B cell (primary cell): ENCODE measurements at regions not wholly inside any gene's neighbourhood (a gene's known extent, or its start where the extent isn't known, plus 50 kb on each side); places are given as distances from the start of the nearest gene placed in this dataset.

ENCODE experiments used
- ATAC-seq: fragments of 200-7000 bp; cut with Tn5 transposase; one replicate; pipeline ENCODE4 v1.10.0; 2021; ENCODE audit warnings: low read depth, mild to moderate bottlenecking, moderate number of reproducible peaks, moderate library complexity
- CTCF ChIA-PET: fragments of 350-600 bp; sonication (Branson Sonifier 250); formaldehyde crosslinking; loops from one replicate; lab custom pipeline; 2021; ENCODE audit warnings: antibody characterized with exemption, inconsistent platforms; lab: Charles Lee
- POLR2A ChIA-PET: fragments of 350-600 bp; sonication (Branson Sonifier 250); formaldehyde crosslinking; loops from one replicate; lab custom pipeline; 2021; ENCODE audit warnings: antibody characterized with exemption; lab: Charles Lee
- DNase-seq: peaks from one replicate; pipeline ENCODE4 v3.0.0; 2013
- H2AFZ ChIP-seq: 2 replicates; pipeline ENCODE4 v1.6.1; 2012; ENCODE audit warnings: mild to moderate bottlenecking, low read depth, low read length; ENCODE audit not compliant: insufficient read depth, poor library complexity, severe bottlenecking
- H3K27ac ChIP-seq, 2 donors: 1 replicate in 1 of 2; 2 replicates in 1 of 2; pipeline ENCODE4 v1.5.1; 2012 to 2013; ENCODE audit warnings: low read length in 2 of 2, mild to moderate bottlenecking in 2 of 2, moderate library complexity in 1 of 2
- H3K27me3 ChIP-seq, 4 experiments: fragments of 200-600 bp in 1 of 4; sonication (generic) in 1 of 4; replicated peaks in 1 of 4; 1 replicate in 2 of 4; 2 replicates in 2 of 4; pipeline versions ENCODE4 v1.6.1 to v1.7.0; 2013 to 2016; ENCODE audit warnings: low read length in 3 of 4, mild to moderate bottlenecking in 2 of 4, mixed read lengths in 1 of 4, moderate library complexity in 1 of 4; ENCODE audit not compliant: insufficient read depth in 4 of 4, control insufficient read depth in 3 of 4; ENCODE audit errors: control extremely low read depth in 1 of 4
- H3K36me3 ChIP-seq, 2 experiments: replicated peaks in 1 of 2; 1 replicate in 1 of 2; 2 replicates in 1 of 2; pipeline versions ENCODE4 v1.6.1 to v1.7.1; 2013; ENCODE audit warnings: low read length in 1 of 2; ENCODE audit not compliant: insufficient read depth in 2 of 2, control insufficient read depth in 1 of 2; ENCODE audit errors: control extremely low read depth in 1 of 2, extremely low read depth in 1 of 2
- H3K4me1 ChIP-seq, 2 donors: fragments of 200-600 bp in 1 of 2; sonication (generic) in 1 of 2; 1 replicate in 1 of 2; 2 replicates in 1 of 2; pipeline versions ENCODE4 v1.5.1 to v1.6.1; 2013 to 2017; ENCODE audit warnings: low read length in 2 of 2; ENCODE audit not compliant: control insufficient read depth in 2 of 2, insufficient read depth in 2 of 2
- H3K4me2 ChIP-seq: replicated peaks from 2 replicates; pipeline ENCODE3; 2012; ENCODE audit warnings: mild to moderate bottlenecking, low read depth, low read length; ENCODE audit not compliant: poor library complexity, severe bottlenecking
- H3K4me3 ChIP-seq, 5 experiments: fragments of 200-600 bp in 1 of 5; sonication (generic) in 1 of 5; 1 replicate in 3 of 5; 2 replicates in 2 of 5; pipeline versions ENCODE4 v1.5.1 to v1.7.0; 2011 to 2016; ENCODE audit warnings: low read length in 4 of 5, mild to moderate bottlenecking in 4 of 5, low read depth in 2 of 5, control low read depth in 1 of 5, moderate library complexity in 1 of 5; ENCODE audit not compliant: insufficient read depth in 1 of 5; ENCODE audit errors: control extremely low read depth in 1 of 5, extremely low read depth in 1 of 5
- H3K79me2 ChIP-seq: fragments of 200-600 bp; sonication (generic); one replicate; pipeline ENCODE4 v1.6.0; 2016; ENCODE audit warnings: low read length; ENCODE audit not compliant: control insufficient read depth, insufficient read depth
- H3K9ac ChIP-seq: fragments of 200-600 bp; sonication (generic); 2 replicates; pipeline ENCODE4 v1.6.1; 2017; ENCODE audit warnings: mild to moderate bottlenecking, low read length, moderate library complexity
- H3K9me3 ChIP-seq, 3 donors: one replicate each; pipeline versions ENCODE4 v1.6.1 to v1.7.1; 2013; ENCODE audit warnings: low read length in 2 of 3; ENCODE audit not compliant: control insufficient read depth in 2 of 3, insufficient read depth in 1 of 3; ENCODE audit errors: control extremely low read depth in 1 of 3
- H4K20me1 ChIP-seq: 2 replicates; pipeline ENCODE4 v1.6.0; 2012; ENCODE audit warnings: mild to moderate bottlenecking, low read length; ENCODE audit not compliant: insufficient read depth, control insufficient read depth, poor library complexity, severe bottlenecking
- H3K27ac Mint-ChIP-seq: one replicate; pipeline ENCODE4 v1.8.0; 2021; ENCODE audit warnings: mixed read lengths
- H3K27me3 Mint-ChIP-seq: one replicate; pipeline ENCODE4 v1.8.0; 2021; ENCODE audit warnings: mixed read lengths
- H3K4me1 Mint-ChIP-seq: one replicate; pipeline ENCODE4 v1.8.0; 2021; ENCODE audit warnings: mixed read lengths
- H3K4me3 Mint-ChIP-seq: one replicate; pipeline ENCODE4 v1.8.0; 2021; ENCODE audit warnings: mixed read lengths
- H3K9me3 Mint-ChIP-seq: one replicate; pipeline ENCODE4 v1.8.0; 2022; ENCODE audit warnings: mixed read lengths; ENCODE audit not compliant: insufficient read depth
- CTCF ChIP-seq: fragments of 200-600 bp; IDR thresholded peaks from one replicate; pipeline ENCODE4 v1.8.0; 2022; ENCODE audit warnings: antibody characterized with exemption, mild to moderate bottlenecking
- EZH2 ChIP-seq: IDR thresholded peaks from 2 replicates; pipeline ENCODE4 v1.6.1; 2012; ENCODE audit warnings: borderline replicate concordance, low read depth, mild to moderate bottlenecking, moderate library complexity, low read length; ENCODE audit not compliant: insufficient read depth, poor library complexity, severe bottlenecking
- WGBS: methylation state at CpG from one replicate; pipeline ENCODE4 v1.1.5; 2013; ENCODE audit warnings: missing lambda C conversion rate; ENCODE audit not compliant: insufficient coverage; 5-methylcytosine and 5-hydroxymethylcytosine counted together
- intact Hi-C: fragments of 100-400 bp; cut with micrococcal nuclease; formaldehyde crosslinking; loops from one replicate; pipeline ENCODE4 v1.10.0; 2022

DNA sequence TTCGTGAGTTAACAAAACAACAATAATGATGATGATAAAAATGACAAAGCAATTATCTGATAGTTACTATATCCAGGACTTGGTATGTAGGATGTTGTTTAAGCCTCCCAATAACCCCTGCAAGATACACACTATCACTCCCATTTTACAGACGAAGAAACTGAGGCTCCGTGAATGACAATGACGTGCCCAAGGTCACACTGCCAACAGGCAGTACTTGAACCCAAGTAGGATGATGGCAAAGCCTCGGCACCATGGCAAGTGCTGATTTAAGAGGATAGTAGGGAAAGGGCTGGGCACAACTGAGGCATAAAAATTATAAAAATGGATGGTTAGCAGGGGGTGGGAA is 226.8 kb upstream of the LHX5 start:
- H3K4me1 Mint-ChIP-seq: no peaks in the 10 kb centered on the region
- TF ChIP-seq EZH2: no peak
- no peak for TF ChIP-seq CTCF
- H3K27me3 Mint-ChIP-seq: peaks cover 29% of the 10 kb centered on the region
- Histone ChIP-seq H4K20me1 (no peaks in the 10 kb centered on the region), H3K4me2 (no peak overlapping the region), H3K4me1 (no peaks in the 10 kb centered on the region), H3K27me3 (peaks cover 0 to 9% (median 2%) of the 10 kb centered on the region in 4 experiments), H3K9ac (no peak overlapping the region), H3K79me2 (no peaks in the 10 kb centered on the region), H3K4me3 (no peak overlapping the region), H3K36me3 (no peaks in the 10 kb centered on the region), H2AFZ (no peak overlapping the region), H3K27ac (no peak overlapping the region), H3K9me3 (peaks cover 0 to 13% (median 0%) of the 10 kb centered on the region in 3 donors)
- intact Hi-C loops: no loop called here
- WGBS: no CpG with 5 or more reads among the region's 5 CpGs
- H3K4me3 Mint-ChIP-seq: no peak overlapping the region
- H3K9me3 Mint-ChIP-seq: no peaks in the 10 kb centered on the region
- DNase-seq (no peak), ATAC-seq (no peak)
- CTCF ChIA-PET: no interaction called here
- no peak overlapping the region for H3K27ac Mint-ChIP-seq
- POLR2A ChIA-PET: no interaction called here

DNA sequence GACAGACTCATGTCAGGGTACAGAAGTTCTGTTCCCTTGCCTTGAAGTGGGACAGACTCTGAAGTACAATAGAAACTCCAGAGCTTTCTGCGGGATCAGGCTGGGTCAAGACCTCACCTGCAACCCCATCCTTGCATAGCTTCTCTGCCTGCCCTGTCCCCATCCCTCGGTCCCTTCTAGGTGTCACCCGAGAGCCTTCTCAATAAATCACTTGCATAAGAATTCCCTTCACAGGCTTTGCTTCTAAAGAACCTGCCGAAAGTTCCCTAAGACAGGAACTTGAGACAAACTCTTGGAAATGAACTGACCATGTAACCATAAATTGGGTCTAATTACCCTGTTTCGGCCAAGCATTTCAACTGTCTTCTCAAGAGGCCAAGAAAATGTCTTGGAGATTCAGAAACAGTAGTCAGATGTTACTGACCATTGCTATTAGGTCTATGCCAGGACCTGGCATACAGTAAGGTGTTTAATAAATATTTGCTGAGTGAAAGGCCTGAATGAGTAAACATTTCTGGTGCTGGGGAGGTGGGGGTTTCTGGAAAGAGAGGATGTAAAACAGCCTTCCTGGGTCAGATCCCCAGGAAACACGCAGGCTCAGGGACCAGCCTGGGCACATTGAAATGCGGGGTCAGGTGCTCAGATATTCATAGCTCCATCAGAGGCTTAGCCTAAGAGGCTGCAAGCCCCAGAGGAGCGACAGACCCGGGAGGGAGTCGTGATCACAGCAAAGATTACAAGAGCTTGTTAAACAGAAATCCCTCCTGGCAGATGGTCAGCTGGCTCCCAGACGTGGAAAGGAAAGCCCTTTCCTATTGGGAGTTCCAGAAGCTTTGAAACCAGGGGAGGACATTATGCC is 226.2 kb upstream of the LHX5 start:
- Mint-ChIP-seq H3K9me3 (no peaks in the 10 kb centered on the region), H3K4me1 (no peaks in the 10 kb centered on the region), H3K27me3 (peaks cover 33% of the 10 kb centered on the region), H3K27ac (no peak overlapping the region), H3K4me3 (no peak overlapping the region)
- H3K27ac ChIP-seq: no peak overlapping the region
- H3K27me3 ChIP-seq: peaks cover 0 to 9% (median 2%) of the 10 kb centered on the region in 4 experiments
- ATAC-seq: no peak
- H3K9ac ChIP-seq: no peak overlapping the region
- H3K4me1 ChIP-seq: no peaks in the 10 kb centered on the region
- H3K79me2 ChIP-seq: no peaks in the 10 kb centered on the region
- WGBS: 21% methylated on average over 8 of the region's 11 CpGs
- H3K36me3 ChIP-seq: no peaks in the 10 kb centered on the region
- H3K4me3 ChIP-seq: no peak overlapping the region
- intact Hi-C loops: no loop called here
- CTCF ChIA-PET: no interaction called here
- POLR2A ChIA-PET: no interaction called here
- no peak overlapping the region for H2AFZ ChIP-seq
- peaks cover 0 to 13% (median 0%) of the 10 kb centered on the region in 3 donors for H3K9me3 ChIP-seq
- H4K20me1 ChIP-seq: no peaks in the 10 kb centered on the region
- TF ChIP-seq EZH2 (no peak), CTCF (no peak)
- no peak for DNase-seq
- no peak overlapping the region for H3K4me2 ChIP-seq
